SKM-1 (cell line): ENCODE measurements at regions not wholly inside any gene's neighbourhood (a gene's known extent, or its start where the extent isn't known, plus 50 kb on each side); places are given as distances from the start of the nearest gene placed in this dataset.

Experiments used
- DNase-seq: peaks from one replicate; lab custom pipeline; 2025; ENCODE audit not compliant: unreplicated experiment; lab: John Stamatoyannopoulos, UW

DNA sequence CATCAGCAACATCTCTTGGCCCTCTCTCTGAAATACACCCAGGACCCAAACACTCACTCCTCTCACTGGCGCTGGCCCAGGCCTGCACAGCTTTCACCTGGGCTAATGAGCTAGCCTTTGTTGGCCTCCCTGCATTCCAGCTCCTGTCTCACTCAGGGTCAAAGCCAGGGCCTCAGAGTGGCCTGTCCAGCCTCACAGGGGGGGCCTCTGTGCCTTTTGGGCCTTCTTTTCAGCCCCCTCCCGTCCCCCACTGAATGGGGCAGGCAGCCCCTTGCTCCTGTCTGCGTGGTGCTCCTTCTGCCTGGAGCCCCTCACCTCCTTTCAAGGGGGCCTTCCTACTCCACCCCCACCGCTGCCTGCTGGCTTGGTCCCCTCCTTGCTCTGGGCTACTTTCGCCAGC lies 59.0 kb upstream of the PRR23E start:
- no peak for DNase-seq

DNA sequence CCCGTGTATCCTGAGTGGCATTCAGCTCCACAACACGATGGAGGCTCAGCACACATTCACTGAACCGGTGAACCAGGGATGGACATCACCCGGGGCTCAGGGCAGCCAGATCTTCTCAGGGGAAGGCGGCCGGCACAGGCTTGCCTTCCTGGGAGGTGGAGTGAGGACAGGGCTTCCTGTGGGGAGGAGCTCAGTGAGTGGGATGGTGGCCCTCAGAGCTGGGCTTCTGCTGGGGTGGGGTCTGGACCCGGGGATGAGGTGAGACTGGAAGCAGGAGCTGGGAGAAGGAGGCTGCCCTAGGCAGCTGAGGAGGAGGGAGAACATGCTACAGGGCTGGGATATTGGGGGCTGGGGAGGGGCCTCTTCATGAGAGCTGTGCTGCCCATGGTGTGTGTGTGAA lies 58.5 kb upstream of the PRR23E start:
- no peak for DNase-seq

DNA sequence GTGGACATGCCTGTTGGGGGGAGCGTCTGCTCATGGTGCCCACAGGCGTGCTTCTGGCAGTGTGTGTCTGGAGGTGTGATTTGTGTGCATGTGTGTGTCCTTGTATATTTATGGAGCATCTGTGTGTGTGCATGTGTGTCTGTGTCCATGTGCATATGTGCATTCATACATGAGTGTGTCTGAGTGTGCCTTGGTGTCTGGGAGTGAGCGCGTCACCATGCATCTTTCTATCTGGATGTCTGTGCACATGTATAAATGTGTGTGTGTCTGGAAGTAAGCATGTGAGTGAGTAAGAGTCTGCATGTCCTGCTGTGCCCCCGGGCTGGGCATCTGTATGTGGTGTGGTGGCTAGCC lies 58.1 kb upstream of the PRR23E start:
- no peak for DNase-seq

DNA sequence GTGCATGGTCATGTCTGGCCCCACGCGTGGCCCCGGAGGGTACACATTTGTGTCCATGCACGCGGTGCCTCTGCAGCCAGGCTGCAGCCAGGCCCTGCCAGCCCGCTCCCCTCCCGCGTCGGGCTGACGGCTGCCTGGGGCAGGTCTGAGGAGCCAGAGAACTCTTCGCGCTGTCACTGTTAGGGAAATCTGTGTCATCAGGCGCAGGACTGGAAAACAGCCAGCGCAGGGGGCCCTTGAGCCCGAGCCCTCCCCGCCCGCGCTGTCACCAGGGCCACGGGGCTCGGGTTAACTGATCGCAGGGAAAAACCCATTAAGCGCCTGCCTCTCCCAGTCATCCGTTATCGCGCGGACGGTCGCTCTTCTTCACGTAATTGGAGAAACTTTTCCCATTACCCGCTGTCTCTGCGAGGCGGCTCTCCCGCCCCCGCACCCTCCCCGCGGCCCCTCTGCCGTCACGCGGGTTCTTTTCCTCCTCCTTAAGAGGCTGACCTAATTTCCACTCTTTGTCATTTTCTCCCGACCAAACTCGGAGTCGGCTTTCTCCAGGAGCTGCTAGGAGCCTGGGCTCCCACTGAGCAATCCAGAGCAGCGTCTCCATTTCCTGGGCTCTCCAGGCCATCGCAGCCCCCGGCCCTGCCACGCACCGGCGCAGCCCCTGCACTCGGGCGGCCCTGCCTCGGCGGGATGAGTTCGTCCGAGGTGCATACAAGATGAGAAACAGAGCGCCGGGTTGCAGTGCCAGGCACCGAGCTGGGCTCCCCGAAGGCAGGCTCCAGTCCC lies 57.5 kb upstream of the PRR23E start:
- DNase-seq: no peak

DNA sequence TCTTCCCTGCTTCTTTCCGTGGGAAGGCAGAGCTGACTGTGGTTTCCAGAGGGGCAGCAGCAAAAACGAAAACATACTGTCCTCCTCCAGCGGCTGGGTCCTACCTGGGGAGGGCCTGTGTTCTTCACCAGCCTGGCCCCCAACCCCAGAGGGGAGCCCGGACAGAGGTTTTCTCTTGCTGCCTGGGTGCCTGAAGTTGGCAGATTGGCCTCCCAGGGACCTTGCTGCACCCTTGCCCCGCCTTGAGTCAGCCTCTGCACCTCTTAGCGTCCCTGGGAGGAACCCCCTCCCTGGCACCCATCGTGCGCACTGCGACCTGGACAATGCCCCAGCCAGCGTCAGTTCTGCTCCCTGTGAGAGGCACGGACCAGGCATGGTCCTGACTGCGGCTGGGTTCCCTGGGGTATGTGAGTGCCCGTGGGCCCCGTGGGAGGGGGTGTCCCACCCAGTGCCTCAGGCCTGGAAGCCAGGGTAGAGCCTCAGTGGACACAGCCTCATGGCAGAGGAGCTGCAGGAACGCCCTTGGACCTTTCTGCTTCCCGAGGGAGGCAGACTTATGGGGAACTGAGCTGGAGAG lies 56.8 kb upstream of the PRR23E start:
- DNase-seq: no peak

DNA sequence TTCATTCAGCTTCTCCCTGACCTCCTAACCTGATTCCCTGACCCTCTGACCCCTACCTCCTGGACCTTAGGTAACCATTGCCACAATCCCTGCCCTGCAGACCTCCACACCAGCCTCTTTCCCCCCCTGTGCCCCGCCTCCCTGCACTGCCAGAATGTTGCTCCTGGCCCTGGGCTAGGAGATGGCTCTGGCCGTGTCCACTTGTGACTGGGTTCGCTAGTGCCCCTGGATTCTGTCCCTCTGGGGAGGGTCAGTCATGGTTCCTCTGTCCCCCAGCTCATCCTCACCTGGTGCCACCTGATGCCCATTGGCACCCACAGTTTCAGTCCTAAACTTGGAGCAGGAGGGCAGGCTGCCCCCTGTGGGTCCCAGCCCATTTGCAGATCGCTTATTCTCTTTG lies 56.2 kb upstream of the PRR23E start:
- DNase-seq: no peak

DNA sequence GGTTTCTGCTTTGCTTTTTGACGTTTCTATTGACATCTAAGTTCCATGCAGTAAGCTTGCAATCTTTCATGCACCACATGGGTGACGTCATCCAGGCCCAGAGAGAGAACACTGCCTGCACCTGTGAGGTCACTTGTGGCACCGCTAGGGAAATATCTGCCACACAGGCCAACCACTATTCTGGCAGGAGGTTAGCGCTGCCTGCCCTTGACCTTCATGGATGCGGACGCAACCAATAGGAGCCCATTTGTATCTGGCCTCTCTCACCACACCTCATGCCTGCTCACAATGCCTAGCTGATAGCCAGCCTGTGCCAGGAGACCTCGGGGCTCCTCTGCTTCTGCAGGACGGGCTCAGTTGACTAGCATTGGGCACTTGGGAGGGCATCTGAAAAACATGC lies 55.8 kb upstream of the PRR23E start:
- no peak for DNase-seq

DNA sequence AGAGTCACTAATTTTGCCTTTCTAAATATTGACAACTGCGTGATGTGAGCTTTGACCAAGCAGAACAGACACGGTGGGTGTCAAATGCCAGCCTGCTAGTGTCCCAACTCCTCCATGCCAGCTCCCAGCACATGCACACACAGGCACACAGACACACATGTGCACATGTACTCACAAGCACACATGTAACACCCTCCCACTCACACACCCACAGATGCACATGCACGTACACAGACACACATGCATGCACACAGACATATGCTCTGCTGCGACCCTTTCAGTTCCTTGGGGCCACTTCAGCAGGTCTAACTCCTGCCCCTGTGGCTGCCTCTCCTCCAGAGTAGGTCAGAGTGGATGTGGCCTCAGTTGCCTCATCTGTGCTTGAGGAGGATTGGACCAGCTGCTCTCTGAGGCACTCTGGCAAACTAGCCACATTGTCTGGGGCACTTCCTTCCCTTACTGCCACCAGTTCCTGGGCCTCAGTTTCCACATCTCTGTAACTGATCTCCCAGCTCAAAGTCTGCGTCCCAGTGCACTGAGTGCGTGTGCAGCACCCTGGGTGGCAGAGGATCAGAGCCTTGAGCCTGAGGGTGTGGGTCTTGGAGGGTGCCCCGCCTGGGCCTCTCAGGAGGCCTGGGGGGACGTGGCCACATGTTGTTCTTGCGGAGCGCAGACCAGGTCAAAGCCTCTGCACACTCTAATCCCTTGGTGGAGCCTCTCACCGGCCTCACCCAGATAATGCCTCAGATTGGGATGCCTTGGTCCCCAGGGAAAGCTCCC lies 55.0 kb upstream of the PRR23E start:
- no peak for DNase-seq

DNA sequence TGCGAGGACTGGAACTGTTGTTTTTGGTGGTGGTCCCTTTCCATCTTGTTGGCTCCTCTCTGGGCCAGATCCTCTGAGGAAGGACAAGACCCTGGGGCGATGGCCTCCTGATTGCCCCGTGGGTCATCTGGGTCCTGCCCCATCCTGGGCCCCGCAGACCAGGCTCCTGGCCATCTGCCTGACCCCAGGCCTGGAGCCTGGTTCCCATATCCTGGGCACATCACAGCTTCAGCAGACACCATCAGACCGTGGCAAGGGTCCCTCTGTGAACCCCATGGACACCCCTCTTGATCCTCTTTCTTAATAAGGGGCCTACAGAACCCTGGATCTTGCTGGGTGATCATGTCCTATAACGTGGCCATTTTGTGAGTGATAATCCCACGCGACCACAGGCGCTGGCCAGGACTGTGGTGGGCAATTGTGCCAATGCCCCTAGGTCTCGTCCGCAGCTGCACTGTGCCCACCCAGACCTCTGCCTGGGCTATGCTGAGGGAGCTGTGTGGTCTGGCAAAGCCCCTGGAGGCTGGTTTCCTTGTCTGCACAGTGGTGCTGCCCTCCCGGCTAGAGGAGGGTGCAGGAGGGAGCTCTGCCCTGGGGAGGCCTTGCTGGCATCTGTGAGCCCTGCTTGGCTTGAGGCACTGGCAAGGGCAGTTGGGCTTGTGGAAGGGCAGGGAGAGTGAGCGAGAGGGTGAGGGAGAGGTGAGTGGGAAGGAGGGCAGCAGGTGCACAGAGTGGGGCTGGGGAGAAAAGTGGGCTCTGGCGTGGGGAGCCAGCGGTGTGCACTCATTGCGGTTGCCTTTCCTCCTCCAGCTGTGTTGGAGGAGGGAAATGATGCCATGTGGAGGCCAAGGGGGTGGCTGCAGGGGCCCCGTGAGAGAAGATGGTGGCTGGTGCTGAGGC lies 53.1 kb upstream of the PRR23E start:
- DNase-seq: no peak

DNA sequence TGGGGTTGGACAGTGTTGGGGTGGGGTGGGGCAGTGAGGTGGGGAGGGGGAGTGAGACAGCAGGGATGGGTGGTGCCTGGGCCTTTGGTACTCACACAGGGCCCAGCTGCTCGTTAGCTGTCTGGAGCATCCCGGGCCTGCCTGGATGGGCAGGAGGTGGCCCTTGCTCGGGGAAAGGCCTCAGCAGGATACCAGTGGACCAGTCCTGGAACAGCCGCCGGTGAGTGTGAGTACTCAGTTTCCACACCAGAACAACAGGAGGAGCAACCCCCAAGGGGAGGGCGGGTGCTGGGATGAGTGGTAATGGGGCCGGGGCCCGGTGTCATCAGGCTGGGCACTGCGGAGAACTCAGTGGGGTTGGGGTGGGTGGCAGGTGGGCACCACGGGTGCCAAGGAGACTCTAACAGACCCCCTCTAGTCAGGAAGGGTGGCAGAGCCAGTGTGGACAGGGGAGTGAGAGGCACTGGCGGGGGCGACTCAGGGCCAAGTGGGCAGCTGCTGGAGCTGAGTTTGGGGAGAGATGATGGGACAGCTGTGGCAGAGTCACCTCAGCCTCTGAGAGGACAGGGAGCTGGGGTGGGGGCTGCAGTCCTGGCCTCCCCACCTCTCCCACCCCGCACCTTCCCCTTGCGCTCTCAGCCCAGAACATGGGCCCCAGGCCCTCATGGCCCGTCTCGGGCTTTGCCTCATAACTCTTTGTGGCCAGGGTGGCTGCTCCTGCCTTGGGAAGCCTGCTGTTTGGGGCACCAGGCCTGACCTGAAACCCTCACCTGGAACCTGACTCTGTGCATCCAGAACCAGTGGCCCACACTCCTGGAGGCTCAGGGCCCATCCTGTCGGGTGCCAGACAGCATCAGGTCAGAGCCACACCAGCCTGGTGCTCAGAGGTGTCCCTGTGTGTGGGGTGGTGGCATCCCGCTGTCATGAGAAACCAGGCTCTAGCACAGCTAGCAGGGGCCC lies 52.1 kb upstream of the PRR23E start:
- DNase-seq: no peak

DNA sequence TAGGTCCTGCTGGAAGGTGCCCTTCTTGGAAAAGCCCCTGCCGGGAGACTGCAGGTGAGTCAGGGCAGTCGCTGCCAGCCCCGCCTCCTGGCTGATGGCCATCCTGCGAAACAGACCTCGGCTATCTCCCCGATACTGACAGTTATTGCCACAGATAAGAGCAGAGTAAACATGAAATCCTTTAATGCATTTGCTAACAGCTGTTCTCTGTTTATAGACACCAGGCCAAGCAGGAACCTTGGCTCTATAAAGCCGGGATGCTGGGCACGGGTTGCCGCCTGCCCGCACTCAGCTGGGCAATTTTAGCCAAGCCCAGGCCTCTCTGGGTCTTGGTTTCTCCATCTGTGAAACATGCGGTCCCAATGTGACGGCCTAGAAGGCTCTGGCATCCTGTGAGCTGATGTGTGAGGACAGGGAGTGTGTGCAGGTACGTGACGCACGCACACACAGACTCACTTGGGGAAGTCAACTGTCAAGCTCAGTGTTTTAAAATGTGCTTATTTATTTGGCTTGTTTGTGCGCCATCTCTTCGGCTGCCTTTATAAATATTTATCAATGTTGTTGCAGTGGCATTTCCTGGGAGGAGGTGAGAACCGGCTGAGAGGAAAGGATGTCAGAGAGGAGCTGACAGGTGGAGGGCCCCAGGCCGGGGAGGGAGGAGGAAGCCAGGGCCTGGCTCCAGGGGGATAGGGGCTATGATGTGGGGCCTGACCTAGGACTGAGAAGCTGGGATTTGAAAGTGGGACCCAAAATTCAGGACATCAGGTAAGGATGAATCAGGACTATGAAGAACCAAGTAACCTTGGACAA lies 50.8 kb upstream of the PRR23E start:
- no peak for DNase-seq
